Chondrocyte (in vitro differentiated cells): ENCODE measurements at regions not wholly inside any gene's neighbourhood (a gene's known extent, or its start where the extent isn't known, plus 50 kb on each side); places are given as distances from the start of the nearest gene placed in this dataset.

Source experiments
- DNase-seq: peaks from one replicate; pipeline ENCODE4 v3.0.0; 2021; ENCODE audit warnings: mixed read lengths, low spot score
- H3K27ac Mint-ChIP-seq: one replicate; pipeline ENCODE4 v1.8.0; 2021; ENCODE audit warnings: mild to moderate bottlenecking, moderate library complexity, mixed read lengths; ENCODE audit not compliant: unreplicated experiment
- H3K27me3 Mint-ChIP-seq: 2 replicates; pipeline ENCODE4 v1.8.0; 2021; ENCODE audit warnings: low read depth, mixed read lengths
- H3K36me3 Mint-ChIP-seq: 2 replicates; pipeline ENCODE4 v1.8.0; 2021; ENCODE audit warnings: low read depth, mixed read lengths
- H3K4me1 Mint-ChIP-seq: 2 replicates; pipeline ENCODE4 v1.8.0; 2021; ENCODE audit warnings: low read depth, mild to moderate bottlenecking, mixed read lengths
- H3K4me3 Mint-ChIP-seq: one replicate; pipeline ENCODE4 v1.8.0; 2021; ENCODE audit warnings: mild to moderate bottlenecking, moderate library complexity, mixed read lengths; ENCODE audit not compliant: unreplicated experiment
- H3K9me3 Mint-ChIP-seq: 2 replicates; pipeline ENCODE4 v1.8.0; 2021; ENCODE audit warnings: low read depth, mixed read lengths
- TF ChIP-seq, protein P1 (sequence below): fragments of 200-600 bp; sonication (generic); IDR thresholded peaks from 2 replicates; pipeline ENCODE4 v1.5.0; 2021; ENCODE audit warnings: antibody characterized with exemption, mild to moderate bottlenecking, moderate library complexity

- H3K36me3 Mint-ChIP-seq: no peaks in the 10 kb centered on the region
- H3K27ac Mint-ChIP-seq: no peak overlapping the region
- TF ChIP-seq, protein P1, sequence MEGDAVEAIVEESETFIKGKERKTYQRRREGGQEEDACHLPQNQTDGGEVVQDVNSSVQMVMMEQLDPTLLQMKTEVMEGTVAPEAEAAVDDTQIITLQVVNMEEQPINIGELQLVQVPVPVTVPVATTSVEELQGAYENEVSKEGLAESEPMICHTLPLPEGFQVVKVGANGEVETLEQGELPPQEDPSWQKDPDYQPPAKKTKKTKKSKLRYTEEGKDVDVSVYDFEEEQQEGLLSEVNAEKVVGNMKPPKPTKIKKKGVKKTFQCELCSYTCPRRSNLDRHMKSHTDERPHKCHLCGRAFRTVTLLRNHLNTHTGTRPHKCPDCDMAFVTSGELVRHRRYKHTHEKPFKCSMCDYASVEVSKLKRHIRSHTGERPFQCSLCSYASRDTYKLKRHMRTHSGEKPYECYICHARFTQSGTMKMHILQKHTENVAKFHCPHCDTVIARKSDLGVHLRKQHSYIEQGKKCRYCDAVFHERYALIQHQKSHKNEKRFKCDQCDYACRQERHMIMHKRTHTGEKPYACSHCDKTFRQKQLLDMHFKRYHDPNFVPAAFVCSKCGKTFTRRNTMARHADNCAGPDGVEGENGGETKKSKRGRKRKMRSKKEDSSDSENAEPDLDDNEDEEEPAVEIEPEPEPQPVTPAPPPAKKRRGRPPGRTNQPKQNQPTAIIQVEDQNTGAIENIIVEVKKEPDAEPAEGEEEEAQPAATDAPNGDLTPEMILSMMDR: no peak
- no peak overlapping the region for H3K4me3 Mint-ChIP-seq
- no peaks in the 10 kb centered on the region for H3K4me1 Mint-ChIP-seq
- no peak for DNase-seq
- H3K27me3 Mint-ChIP-seq: peaks cover 43% of the 10 kb centered on the region
- no peaks in the 10 kb centered on the region for H3K9me3 Mint-ChIP-seq
Measured at GRCh38 chr19:29019403-29019802, 193.5 kb downstream of the UQCRFS1 start.

GRCh38 chr19:29018542-29018941, 194.4 kb downstream of the UQCRFS1 start:
- DNase-seq: no peak
- Mint-ChIP-seq H3K4me1 (no peaks in the 10 kb centered on the region), H3K9me3 (no peaks in the 10 kb centered on the region), H3K4me3 (no peak overlapping the region), H3K27me3 (peaks cover 45% of the 10 kb centered on the region), H3K36me3 (no peaks in the 10 kb centered on the region), H3K27ac (no peak overlapping the region)
- TF ChIP-seq, protein P1: no peak

DNA sequence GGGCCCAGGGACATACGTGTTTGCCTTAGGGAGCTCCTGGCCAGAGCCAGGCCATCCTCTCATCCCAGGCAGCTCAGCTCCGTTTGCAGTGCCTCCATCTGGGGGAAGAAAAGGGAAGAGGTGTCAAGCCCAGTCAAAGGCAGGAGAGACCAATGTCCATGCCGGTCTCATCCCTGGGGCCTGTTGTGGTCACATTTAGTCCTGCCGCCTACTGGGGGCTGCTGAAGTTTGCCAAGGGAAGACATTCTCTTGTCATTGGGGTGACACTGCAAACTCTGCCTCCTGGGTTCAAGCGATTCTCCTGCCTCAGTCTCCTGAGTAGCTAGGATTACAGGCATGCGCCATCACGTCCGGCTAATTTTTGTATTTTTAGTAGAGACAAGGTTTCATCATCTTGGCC, 195.2 kb downstream of the UQCRFS1 start:
- Mint-ChIP-seq H3K27ac (no peak overlapping the region), H3K4me3 (no peak overlapping the region), H3K27me3 (peaks cover 44% of the 10 kb centered on the region), H3K9me3 (no peaks in the 10 kb centered on the region), H3K36me3 (no peaks in the 10 kb centered on the region), H3K4me1 (no peaks in the 10 kb centered on the region)
- DNase-seq: no peak
- TF ChIP-seq, protein P1: no peak

- Mint-ChIP-seq H3K27ac (no peak overlapping the region), H3K4me3 (no peak overlapping the region), H3K27me3 (peaks cover 44% of the 10 kb centered on the region), H3K36me3 (no peaks in the 10 kb centered on the region), H3K4me1 (no peaks in the 10 kb centered on the region), H3K9me3 (no peaks in the 10 kb centered on the region)
- DNase-seq: no peak
- TF ChIP-seq, protein P1: no peak
Measured at GRCh38 chr19:29016926-29017760, 195.8 kb downstream of the UQCRFS1 start.

GRCh38 chr19:29016353-29016752, 196.6 kb downstream of the UQCRFS1 start:
- H3K27me3 Mint-ChIP-seq: peaks cover 40% of the 10 kb centered on the region
- H3K4me3 Mint-ChIP-seq: no peak overlapping the region
- H3K36me3 Mint-ChIP-seq: no peaks in the 10 kb centered on the region
- H3K27ac Mint-ChIP-seq: no peak overlapping the region
- TF ChIP-seq, protein P1: no peak
- H3K4me1 Mint-ChIP-seq: no peaks in the 10 kb centered on the region
- DNase-seq: no peak
- H3K9me3 Mint-ChIP-seq: no peaks in the 10 kb centered on the region
